HepG2 (cell line): ENCODE measurements at regions not wholly inside any gene's neighbourhood (a gene's known extent, or its start where the extent isn't known, plus 50 kb on each side); places are given as distances from the start of the nearest gene placed in this dataset.

ENCODE experiments used
- CTCF ChIP-seq: sonication (generic); formaldehyde crosslinking; IDR thresholded peaks from 2 replicates; pipeline ENCODE4 v1.5.0; 2020; ENCODE audit warnings: mild to moderate bottlenecking, missing genetic modification reagents, moderate library complexity
- POLR2A ChIP-seq, 2 experiments: IDR thresholded peaks; 2 replicates each; pipeline ENCODE4 v1.6.1; 2011; ENCODE audit warnings: low read depth in 2 of 2, low read length in 2 of 2, mild to moderate bottlenecking in 1 of 2, moderate library complexity in 1 of 2; ENCODE audit not compliant: insufficient read depth in 1 of 2
- RAD21 ChIP-seq: fragments of 450-650 bp; formaldehyde crosslinking; IDR thresholded peaks from 2 replicates; pipeline ENCODE4 v1.5.0; 2020; ENCODE audit warnings: mild to moderate bottlenecking
- TCF7 ChIP-seq: sonication (generic); IDR thresholded peaks from 2 replicates; pipeline ENCODE4 v1.6.1; 2016; ENCODE audit warnings: antibody characterized with exemption, low read depth
- USF2 ChIP-seq, 2 experiments: sonication (generic) in 1 of 2; formaldehyde crosslinking in 1 of 2; IDR thresholded peaks; 2 replicates each; pipeline versions ENCODE4 v1.5.1 to v1.6.1; 2011 to 2020; ENCODE audit warnings: borderline replicate concordance in 1 of 2, low read depth in 1 of 2, low read length in 1 of 2, mild to moderate bottlenecking in 1 of 2, missing genetic modification reagents in 1 of 2, moderate library complexity in 1 of 2
- ZIK1 ChIP-seq: sonication (generic); formaldehyde crosslinking; IDR thresholded peaks from 2 replicates; pipeline ENCODE4 v1.5.0; 2020; ENCODE audit warnings: mild to moderate bottlenecking, low read depth, missing genetic modification reagents, borderline replicate concordance

- TF ChIP-seq POLR2A (IDR thresholded peaks at IDR 0.05; ENCODE audit: insufficient read depth in 1 of 2, low read depth in 2 of 2, low read length in 2 of 2) (no peak), USF2 (IDR thresholded peaks at IDR 0.05; ENCODE audit: low read depth, low read length) (no peak), USF2 (CRISPR knock-in tag; IDR thresholded peaks at IDR 0.05; ENCODE audit: borderline replicate concordance) (no peak), RAD21 (CRISPR knock-in tag) (no peak), TCF7 (no peak), CTCF (CRISPR knock-in tag) (no peak), ZIK1 (CRISPR knock-in tag) (no peak)
These were observed 89.8 kb upstream of the GPRIN3 start for GRCh38 chr4:89397441-89397840.
